Stimulated activated CD4-positive, alpha-beta T cell treated with anti-CD3 and anti-CD28 coated beads, Interleukin-1b, Interleukin-23, amount 100 ng/mL, for 48 hours (primary cell): ENCODE measurements at regions not wholly inside any gene's neighbourhood (a gene's known extent, or its start where the extent isn't known, plus 50 kb on each side); places are given as distances from the start of the nearest gene placed in this dataset.

Source experiments
- DNase-seq: peaks from one replicate; pipeline ENCODE4 v3.0.0-alpha.2; 2020

GRCh38 chr10:28930514-28931495 is 253.5 kb downstream of the BAMBI start:
- DNase-seq: no peak

- no peak for DNase-seq
Measured at GRCh38 chr10:28935061-28935460, 257.7 kb downstream of the BAMBI start.

- DNase-seq: no peak
Measured at GRCh38 chr10:28937959-28938358, 260.6 kb downstream of the BAMBI start.

- DNase-seq: no peak
Measured at GRCh38 chr10:28938745-28939144, 261.4 kb downstream of the BAMBI start.

- DNase-seq: no peak
Measured at GRCh38 chr10:28939281-28940157, 262.2 kb downstream of the BAMBI start.

- DNase-seq: no peak
Measured at GRCh38 chr10:28940158-28940888, 263.0 kb downstream of the BAMBI start.

- no peak for DNase-seq
Measured at GRCh38 chr10:28942012-28942411, 264.7 kb downstream of the BAMBI start.

GRCh38 chr10:28945959-28946358 is 268.6 kb downstream of the BAMBI start:
- DNase-seq: no peak

- DNase-seq: no peak
Measured at GRCh38 chr10:28946479-28946878, 269.2 kb downstream of the BAMBI start.

- no peak for DNase-seq
Measured at GRCh38 chr10:28947171-28947570, 269.9 kb downstream of the BAMBI start.

GRCh38 chr10:28948046-28948445 is 270.7 kb downstream of the BAMBI start:
- no peak for DNase-seq

GRCh38 chr10:28949005-28950004 is 272.0 kb downstream of the BAMBI start:
- no peak for DNase-seq

GRCh38 chr10:28951484-28951883 is 274.2 kb downstream of the BAMBI start:
- DNase-seq: no peak

- DNase-seq: no peak
Measured at GRCh38 chr10:28952523-28952922, 275.2 kb downstream of the BAMBI start.

GRCh38 chr10:28954211-28954610 is 276.9 kb downstream of the BAMBI start:
- no peak for DNase-seq

- no peak for DNase-seq
Measured at GRCh38 chr10:28958468-28958867, 281.1 kb downstream of the BAMBI start.

- no peak for DNase-seq
Measured at GRCh38 chr10:28959850-28960501, 282.7 kb downstream of the BAMBI start.

GRCh38 chr10:28962768-28963167 is 285.4 kb downstream of the BAMBI start:
- DNase-seq: no peak

GRCh38 chr10:28963539-28964221 is 286.4 kb downstream of the BAMBI start:
- no peak for DNase-seq

GRCh38 chr10:28965937-28966336 is 288.6 kb downstream of the BAMBI start:
- no peak for DNase-seq
